Central memory CD8-positive, alpha-beta T cell (primary cell): ENCODE measurements at regions not wholly inside any gene's neighbourhood (a gene's known extent, or its start where the extent isn't known, plus 50 kb on each side); places are given as distances from the start of the nearest gene placed in this dataset.

Experiments
- ATAC-seq: fragments of 150-1000 bp; cut with Tn5 transposase; replicated peaks from 2 replicates; pipeline ENCODE4 v1.10.0; 2022; ENCODE audit warnings: mild to moderate bottlenecking, moderate FRiP score, moderate number of reproducible peaks; ENCODE audit not compliant: poor library complexity, severe bottlenecking; ENCODE audit errors: extremely low read depth
- DNase-seq, 2 donors: peaks; one replicate each; pipeline ENCODE4 v3.0.0; 2021; ENCODE audit warnings: low spot score in 2 of 2
- H3K27ac Mint-ChIP-seq: one replicate; pipeline ENCODE4 v1.8.0; 2022; ENCODE audit warnings: low read depth, mild to moderate bottlenecking, moderate library complexity, mixed read lengths
- H3K27me3 Mint-ChIP-seq: one replicate; pipeline ENCODE4 v1.8.0; 2022; ENCODE audit warnings: mixed read lengths
- H3K36me3 Mint-ChIP-seq: one replicate; pipeline ENCODE4 v1.8.0; 2022; ENCODE audit warnings: mild to moderate bottlenecking, moderate library complexity, mixed read lengths; ENCODE audit not compliant: insufficient read depth
- H3K4me1 Mint-ChIP-seq: one replicate; pipeline ENCODE4 v1.8.0; 2022; ENCODE audit warnings: mixed read lengths
- H3K4me3 Mint-ChIP-seq: one replicate; pipeline ENCODE4 v1.8.0; 2022; ENCODE audit warnings: mild to moderate bottlenecking, moderate library complexity, mixed read lengths
- H3K9me3 Mint-ChIP-seq: one replicate; pipeline ENCODE4 v1.8.0; 2022; ENCODE audit warnings: mixed read lengths

DNA sequence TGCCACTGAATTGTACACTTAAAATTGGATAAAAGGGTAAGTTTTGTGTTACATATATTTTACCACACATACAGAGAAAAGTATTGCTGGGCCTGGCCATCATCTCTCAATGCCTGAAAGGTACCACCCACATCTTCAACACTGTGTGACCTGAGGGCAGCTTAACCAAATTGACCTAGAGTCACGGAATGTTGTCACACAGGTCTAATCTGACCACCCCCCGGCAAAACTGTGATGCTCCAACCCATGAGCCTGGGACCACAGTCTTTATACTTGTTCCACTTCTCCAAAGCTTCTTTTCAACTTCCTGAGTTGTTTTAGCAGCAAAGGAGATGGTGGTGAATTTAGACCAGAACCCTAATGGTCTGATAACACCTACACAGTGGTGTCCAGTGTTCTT lies 210.3 kb upstream of the TPM1 start:
- H3K36me3 Mint-ChIP-seq: no peaks in the 10 kb centered on the region

DNA sequence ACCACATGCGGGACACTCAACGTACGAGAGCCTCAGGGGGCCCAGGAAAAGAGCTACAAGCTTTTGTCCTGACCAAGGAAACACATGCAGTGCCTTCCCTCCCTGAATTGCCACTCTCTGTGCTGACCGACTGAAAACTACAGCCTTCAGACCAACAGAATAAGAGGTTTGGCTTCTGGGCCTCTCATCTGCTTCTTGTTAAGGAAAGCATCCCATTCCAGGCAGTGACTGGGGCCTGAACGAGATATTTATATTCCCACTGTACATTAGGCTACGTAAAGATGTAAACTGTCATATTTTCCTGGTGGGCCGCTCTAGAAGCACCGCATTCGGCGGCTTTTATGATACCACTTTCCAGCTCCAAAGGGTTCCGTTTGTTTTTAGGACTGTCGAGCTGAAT lies 208.9 kb upstream of the TPM1 start:
- no peak overlapping the region for H3K27ac Mint-ChIP-seq
- no peak overlapping the region for H3K4me3 Mint-ChIP-seq
- no peaks in the 10 kb centered on the region for H3K36me3 Mint-ChIP-seq
- no peaks in the 10 kb centered on the region for H3K4me1 Mint-ChIP-seq
- peaks cover 21% of the 10 kb centered on the region for H3K27me3 Mint-ChIP-seq
- H3K9me3 Mint-ChIP-seq: no peaks in the 10 kb centered on the region
- no peak for DNase-seq
- ATAC-seq: no peak

More for the DNA sequence above, 210.3 kb upstream of the TPM1 start:
- DNase-seq (no peak), ATAC-seq (no peak)
- Mint-ChIP-seq H3K4me3 (no peak overlapping the region), H3K27me3 (peaks cover 26% of the 10 kb centered on the region), H3K9me3 (no peaks in the 10 kb centered on the region), H3K27ac (no peak overlapping the region), H3K4me1 (no peaks in the 10 kb centered on the region)

DNA sequence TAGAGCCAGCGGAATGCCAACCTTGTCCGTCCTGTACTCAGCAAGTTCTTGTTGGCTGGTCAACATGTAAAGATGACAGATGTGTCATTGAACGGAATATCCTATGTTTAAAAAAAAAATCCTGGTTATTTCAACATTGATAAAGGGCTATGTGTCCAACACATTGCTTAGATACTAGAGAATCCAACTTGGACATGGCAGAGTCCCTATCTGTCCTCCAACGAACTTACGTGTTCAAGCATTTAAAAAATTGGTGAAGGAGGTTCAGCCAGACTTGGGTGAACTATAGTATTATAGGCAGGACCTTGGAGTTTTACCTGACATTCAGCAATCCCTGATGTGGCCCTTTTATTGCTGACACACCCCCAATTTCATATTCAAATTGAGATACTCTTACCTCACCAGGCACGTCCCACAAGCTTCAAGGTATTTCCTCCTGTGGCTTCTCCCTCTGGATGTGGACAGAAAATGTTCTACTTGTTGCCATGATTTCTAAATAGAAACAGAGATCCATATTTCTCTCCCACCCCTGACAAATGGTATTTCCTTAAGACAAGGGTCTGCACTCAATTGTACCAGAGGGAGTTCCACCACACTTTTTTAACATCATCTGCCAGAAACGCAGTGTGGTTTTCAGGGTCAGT lies 207.7 kb upstream of the TPM1 start:
- H3K27me3 Mint-ChIP-seq: peaks cover 19% of the 10 kb centered on the region
- no peak for DNase-seq
- H3K36me3 Mint-ChIP-seq: no peaks in the 10 kb centered on the region

DNA sequence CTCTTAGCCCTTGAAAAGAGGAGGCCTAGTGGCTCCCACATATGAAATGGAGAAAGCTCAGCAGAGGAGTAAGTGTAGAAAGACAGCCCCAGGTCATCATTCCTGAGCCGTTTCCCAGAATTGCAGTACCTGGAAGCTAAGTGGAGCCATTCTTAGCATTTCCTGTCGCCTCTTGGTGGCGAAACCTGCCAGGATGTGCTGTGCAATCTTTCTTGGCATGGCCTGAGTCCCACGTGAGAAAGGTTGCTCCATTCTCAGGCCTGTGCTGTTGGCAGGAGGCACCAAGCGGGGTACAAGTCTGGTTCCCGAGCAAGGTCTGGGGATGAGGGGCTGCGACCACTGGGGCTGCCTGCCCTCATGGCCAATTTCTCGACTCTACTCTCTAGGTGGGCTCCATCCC lies 207.2 kb upstream of the TPM1 start:
- H3K27me3 Mint-ChIP-seq: peaks cover 19% of the 10 kb centered on the region
- no peak for DNase-seq
- no peaks in the 10 kb centered on the region for H3K36me3 Mint-ChIP-seq
- H3K9me3 Mint-ChIP-seq: no peaks in the 10 kb centered on the region
- no peak overlapping the region for H3K4me3 Mint-ChIP-seq
- no peaks in the 10 kb centered on the region for H3K4me1 Mint-ChIP-seq
- ATAC-seq: no peak
- no peak overlapping the region for H3K27ac Mint-ChIP-seq

More for the DNA sequence above, 207.7 kb upstream of the TPM1 start:
- H3K4me3 Mint-ChIP-seq: no peak overlapping the region
- no peak for ATAC-seq
- H3K9me3 Mint-ChIP-seq: no peaks in the 10 kb centered on the region
- H3K4me1 Mint-ChIP-seq: no peaks in the 10 kb centered on the region
- no peak overlapping the region for H3K27ac Mint-ChIP-seq

DNA sequence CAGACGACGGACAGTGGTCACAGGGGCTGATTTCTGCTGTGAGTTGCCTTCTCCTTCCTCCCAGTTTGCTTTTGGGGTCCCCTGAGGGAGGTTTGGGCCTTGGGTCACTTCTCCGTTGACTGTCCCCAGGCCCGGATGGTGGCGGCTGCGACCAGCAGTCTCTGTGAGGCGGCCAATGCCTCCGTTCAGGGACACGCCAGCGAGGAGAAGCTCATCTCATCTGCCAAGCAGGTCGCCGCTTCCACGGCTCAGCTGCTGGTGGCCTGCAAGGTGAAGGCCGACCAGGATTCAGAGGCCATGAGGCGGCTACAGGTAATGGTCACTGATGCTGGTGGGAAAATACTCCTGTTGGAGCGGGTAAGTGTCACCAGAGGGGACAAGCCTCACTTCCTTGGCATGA lies 206.8 kb upstream of the TPM1 start:
- peaks cover 19% of the 10 kb centered on the region for H3K27me3 Mint-ChIP-seq
- H3K4me1 Mint-ChIP-seq: no peaks in the 10 kb centered on the region
- H3K9me3 Mint-ChIP-seq: no peaks in the 10 kb centered on the region
- H3K4me3 Mint-ChIP-seq: no peak overlapping the region
- no peak overlapping the region for H3K27ac Mint-ChIP-seq
- no peak for ATAC-seq
- H3K36me3 Mint-ChIP-seq: no peaks in the 10 kb centered on the region
- DNase-seq: no peak

DNA sequence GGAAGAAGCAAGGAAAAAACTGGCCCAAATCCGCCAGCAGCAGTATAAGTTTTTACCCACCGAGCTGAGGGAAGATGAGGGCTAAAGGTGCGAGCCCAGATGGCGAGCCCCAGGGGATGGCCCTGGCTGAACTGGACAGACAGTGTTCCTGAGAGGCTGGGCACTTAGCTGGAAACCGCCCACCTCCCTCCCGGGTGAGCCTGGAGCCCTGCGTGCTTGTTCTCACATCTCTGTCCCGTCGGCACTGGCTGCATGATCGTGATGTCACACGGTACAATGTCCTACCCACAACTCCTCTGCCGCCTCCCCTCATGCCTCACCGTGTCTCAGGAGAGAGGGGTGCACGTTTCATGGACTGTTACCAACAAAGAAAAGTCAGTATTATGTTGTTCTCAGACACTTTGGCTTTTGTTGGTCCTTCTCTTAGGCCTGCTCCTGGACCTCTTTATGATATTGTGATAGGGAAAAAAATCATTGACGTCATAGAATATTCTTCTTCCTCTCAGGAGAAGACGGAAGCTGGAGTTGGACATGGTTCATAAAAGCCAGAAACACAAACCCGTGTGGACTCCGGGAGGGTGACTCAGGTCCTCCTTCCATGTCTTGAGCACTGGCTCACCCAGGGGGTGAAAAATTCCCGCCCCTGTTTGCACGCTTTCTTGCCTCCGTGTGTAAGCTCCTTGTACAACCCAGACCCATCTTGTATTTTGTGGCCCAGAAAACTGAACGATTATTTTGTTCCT lies 201.8 kb upstream of the TPM1 start:
- Mint-ChIP-seq H3K27me3 (peaks cover 55% of the 10 kb centered on the region), H3K4me1 (no peaks in the 10 kb centered on the region), H3K36me3 (peaks cover under 1% of the 10 kb centered on the region), H3K27ac (no peak overlapping the region), H3K4me3 (no peak overlapping the region), H3K9me3 (no peaks in the 10 kb centered on the region)
- DNase-seq (no peak), ATAC-seq (no peak)

DNA sequence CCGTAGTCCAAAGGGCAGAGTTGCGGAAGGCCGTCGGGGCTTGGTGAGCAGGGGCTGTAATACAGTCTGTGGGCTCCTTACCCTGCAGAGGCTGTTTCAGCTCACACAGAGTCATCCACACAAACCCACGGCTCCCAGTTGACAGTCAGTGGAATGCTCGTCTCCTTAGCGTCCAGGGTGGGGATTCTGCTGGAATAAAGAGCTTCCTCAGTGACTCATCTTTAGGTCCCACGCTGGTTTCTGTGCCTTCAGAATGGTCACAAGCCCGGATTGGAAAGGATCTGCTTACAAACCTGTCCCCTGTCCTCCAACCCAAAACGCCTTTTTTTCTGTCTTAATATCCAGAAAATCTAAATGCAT lies 201.3 kb upstream of the TPM1 start:
- H3K27ac Mint-ChIP-seq: no peak overlapping the region

DNA sequence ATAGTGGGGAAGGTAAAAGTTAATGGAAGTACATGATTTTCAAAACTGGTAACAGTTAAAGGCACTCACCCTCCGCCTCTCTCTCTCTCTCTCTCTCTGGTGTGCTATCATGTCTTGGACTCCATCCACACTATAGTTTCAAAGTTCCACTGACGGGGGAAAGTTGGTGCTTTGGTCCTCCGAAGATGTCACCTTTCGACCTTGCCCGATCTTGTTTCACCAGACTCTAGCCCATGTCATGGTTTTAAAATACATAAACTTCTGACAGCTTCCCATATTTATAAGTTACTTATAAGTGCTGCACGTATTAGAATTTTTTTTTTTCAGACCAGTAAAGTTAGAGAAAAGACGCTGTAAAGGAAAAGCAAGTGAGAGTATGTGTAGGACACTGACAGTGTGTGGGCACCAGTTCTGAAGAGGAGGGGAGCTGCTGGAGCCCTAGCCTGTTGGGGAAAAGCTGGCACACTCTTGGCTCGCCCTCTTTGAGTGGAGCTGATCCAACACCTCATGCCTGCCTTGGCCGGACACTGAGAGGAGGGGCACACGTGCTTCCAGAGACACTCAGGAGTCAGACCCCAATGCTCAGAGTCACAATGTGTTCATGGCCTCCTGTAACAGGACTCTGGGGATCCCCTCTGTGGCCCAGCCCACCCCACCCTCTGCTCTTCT lies 200.5 kb upstream of the TPM1 start:
- H3K36me3 Mint-ChIP-seq: peaks cover 2% of the 10 kb centered on the region
- no peaks in the 10 kb centered on the region for H3K4me1 Mint-ChIP-seq
- ATAC-seq: no peak
- H3K27ac Mint-ChIP-seq: no peak overlapping the region
- no peak for DNase-seq
- H3K27me3 Mint-ChIP-seq: peaks cover 59% of the 10 kb centered on the region
- H3K9me3 Mint-ChIP-seq: no peaks in the 10 kb centered on the region
- H3K4me3 Mint-ChIP-seq: no peak overlapping the region

More for the DNA sequence above, 201.3 kb upstream of the TPM1 start:
- Mint-ChIP-seq H3K36me3 (peaks cover 2% of the 10 kb centered on the region), H3K4me3 (no peak overlapping the region), H3K9me3 (no peaks in the 10 kb centered on the region), H3K4me1 (no peaks in the 10 kb centered on the region), H3K27me3 (peaks cover 55% of the 10 kb centered on the region)
- ATAC-seq (no peak), DNase-seq (no peak)

DNA sequence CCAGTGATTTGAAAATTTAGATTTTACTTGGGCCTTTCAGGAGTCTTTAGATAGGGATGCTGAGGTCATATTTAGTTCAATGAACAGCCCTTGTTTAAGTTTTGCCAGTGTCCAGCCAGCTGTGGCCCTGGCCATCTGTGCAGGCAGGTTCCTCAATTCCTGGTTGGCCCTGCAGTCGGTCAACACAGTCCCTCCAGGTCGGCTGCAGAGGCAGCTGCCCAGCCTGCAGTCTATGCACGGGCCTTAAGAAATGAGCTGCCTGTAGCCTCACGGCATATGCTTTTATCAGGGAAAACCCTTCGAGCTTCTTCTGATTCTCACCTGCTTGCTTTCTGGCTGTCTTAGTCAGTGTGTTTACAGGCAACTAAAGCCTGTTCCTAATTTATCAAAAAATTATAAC lies 199.2 kb upstream of the TPM1 start:
- ATAC-seq (no peak), DNase-seq (no peak)
- Mint-ChIP-seq H3K27ac (no peak overlapping the region), H3K4me3 (no peak overlapping the region), H3K4me1 (no peaks in the 10 kb centered on the region), H3K36me3 (peaks cover 2% of the 10 kb centered on the region), H3K27me3 (peaks cover 67% of the 10 kb centered on the region), H3K9me3 (no peaks in the 10 kb centered on the region)

DNA sequence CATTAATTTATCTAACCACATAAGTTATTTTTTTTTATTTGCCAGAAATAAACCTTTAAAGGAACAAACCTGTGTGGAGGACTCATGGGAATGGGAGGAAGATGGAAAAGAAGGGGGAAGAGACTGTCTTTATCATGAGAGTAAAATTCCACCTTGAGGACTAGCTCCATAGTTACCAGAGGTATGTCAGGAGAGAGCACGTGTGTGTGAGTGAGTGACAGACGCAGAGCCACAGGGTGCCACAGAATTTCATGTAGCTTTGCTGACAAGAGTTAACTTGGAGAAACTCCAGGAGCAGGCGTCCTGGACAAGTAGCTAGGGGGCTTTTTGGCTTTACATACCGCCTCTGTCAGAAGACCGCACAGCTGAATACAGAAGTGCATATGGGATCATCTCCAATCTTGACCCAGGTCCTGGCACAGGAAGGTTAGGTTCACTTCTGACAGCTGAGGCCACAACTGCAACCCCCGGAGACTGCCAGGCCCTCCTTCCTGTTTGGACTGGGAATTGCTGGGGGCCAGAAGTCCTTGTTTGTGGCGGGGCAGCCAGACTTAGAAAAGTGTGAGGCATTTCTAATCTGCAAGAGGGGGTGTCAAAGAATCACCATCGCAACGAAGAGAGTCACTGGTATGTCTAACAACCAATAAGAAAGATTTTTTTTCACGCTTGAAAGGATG lies 197.8 kb upstream of the TPM1 start:
- no peak overlapping the region for H3K27ac Mint-ChIP-seq
- H3K4me1 Mint-ChIP-seq: no peaks in the 10 kb centered on the region
- no peak overlapping the region for H3K4me3 Mint-ChIP-seq
- ATAC-seq (no peak), DNase-seq (no peak)
- peaks cover 2% of the 10 kb centered on the region for H3K36me3 Mint-ChIP-seq
- peaks cover 76% of the 10 kb centered on the region for H3K27me3 Mint-ChIP-seq
- H3K9me3 Mint-ChIP-seq: no peaks in the 10 kb centered on the region

DNA sequence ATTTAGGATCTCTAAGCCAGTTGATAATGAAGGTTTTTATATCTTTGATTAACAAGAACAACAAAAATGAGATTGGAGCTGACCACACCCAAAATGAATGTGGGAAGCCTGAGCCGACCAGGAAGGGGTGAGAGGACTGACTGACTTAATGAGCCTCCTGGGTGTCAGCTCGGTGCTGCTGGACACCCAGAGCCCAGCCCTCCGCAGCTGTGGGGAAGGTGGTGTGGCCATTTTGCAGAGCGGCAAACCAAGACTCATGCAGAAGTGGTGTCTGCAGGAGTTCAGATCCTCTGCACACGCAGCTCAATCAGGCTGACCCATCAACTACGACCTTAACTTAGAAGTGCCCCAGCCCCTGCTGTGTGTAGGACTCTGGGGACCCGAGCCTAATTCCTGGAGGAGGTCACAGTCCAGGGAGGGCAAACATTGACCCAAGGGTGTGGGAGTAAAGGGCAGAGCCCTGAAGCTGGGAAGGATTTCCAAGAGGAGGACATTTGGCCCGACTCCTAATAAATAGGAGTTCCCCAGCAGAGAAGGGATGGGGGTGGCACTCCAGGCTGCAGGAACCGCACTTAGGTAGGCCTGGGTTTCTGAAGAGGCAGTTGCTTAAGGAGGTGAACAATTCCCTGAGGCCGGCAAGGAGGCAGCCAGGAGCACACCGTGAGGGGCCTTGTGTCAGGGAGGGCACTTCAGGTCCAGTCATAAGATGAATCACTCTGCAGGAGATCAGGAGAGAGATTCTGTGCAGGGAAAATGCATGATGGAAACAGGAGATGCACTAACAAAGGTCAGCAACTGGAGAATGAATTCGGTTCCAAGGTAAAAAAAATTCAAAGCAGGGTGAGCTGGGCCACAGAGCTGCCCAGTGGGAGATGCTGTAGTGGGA lies 197.1 kb upstream of the TPM1 start:
- no peak for DNase-seq
- H3K9me3 Mint-ChIP-seq: no peaks in the 10 kb centered on the region
- no peaks in the 10 kb centered on the region for H3K4me1 Mint-ChIP-seq
- H3K4me3 Mint-ChIP-seq: no peak overlapping the region
- no peak for ATAC-seq
- no peak overlapping the region for H3K27ac Mint-ChIP-seq
- H3K36me3 Mint-ChIP-seq: peaks cover 2% of the 10 kb centered on the region
- peaks cover 75% of the 10 kb centered on the region for H3K27me3 Mint-ChIP-seq
